ENCODE measurements at regions not wholly inside any gene's neighbourhood (a gene's known extent, or its start where the extent isn't known, plus 50 kb on each side); places are given as distances from the start of the nearest gene placed in this dataset.

GRCh38 chr12:92505254-92506231 lies 197.2 kb upstream of the PLEKHG7 start (continued):
- TF ChIP-seq ZBTB4 (CRISPR knock-in tag; IDR thresholded peaks at IDR 0.05), result no peak
- TF ChIP-seq BCL3 (IDR thresholded peaks at IDR 0.05; ENCODE audit: borderline replicate concordance, insufficient read depth, low read depth, low read length, poor library complexity, severe bottlenecking), result no peak
- TF ChIP-seq GATAD2B (conservative IDR thresholded peaks at IDR 0.05; ENCODE audit: low read depth), result peak; percentile 86
- TF ChIP-seq KAT2A (conservative IDR thresholded peaks at IDR 0.05; ENCODE audit: control insufficient read depth, low read depth, low read length), result no peak
- 0 out of 3 replicates have a peak, but pooled peaks have one; percentile 43 for TF ChIP-seq POU2F2 (IDR thresholded peaks at IDR 0.05; ENCODE audit: borderline replicate concordance, low read depth, low read length)
- TF ChIP-seq EP300 (IDR thresholded peaks at IDR 0.05; ENCODE audit: borderline replicate concordance in 1 of 2, control insufficient read depth in 1 of 2, low read depth in 2 of 2, low read length in 2 of 2), result peak; percentile 15 to 44; a peak in 2 of 4 replicates
- TF ChIP-seq CEBPB (IDR thresholded peaks at IDR 0.05; ENCODE audit: borderline replicate concordance in 1 of 2, low read depth in 2 of 2, low read length in 2 of 2), result peak in 1 of 2 experiments; percentile 64; a peak in 1 of 4 replicates
- TF ChIP-seq ETV6 (conservative IDR thresholded peaks at IDR 0.05 in 1 of 2, IDR thresholded peaks at IDR 0.05 in 1 of 2; ENCODE audit: borderline replicate concordance in 1 of 2, low read depth in 1 of 2), result peak in 1 of 2 experiments; percentile 42; a peak in 2 of 4 replicates
- peak; percentile 56; the same call in 1 of the 2 replicates for TF ChIP-seq POLR2A (IDR thresholded peaks at IDR 0.05; ENCODE audit: low read depth, low read length)
- TF ChIP-seq ZNF207 (IDR thresholded peaks at IDR 0.05; ENCODE audit: borderline replicate concordance), result peak; percentile 67; the same call in 1 of the 2 replicates
- TF ChIP-seq NR2C2 (IDR thresholded peaks at IDR 0.05; ENCODE audit: borderline replicate concordance, control insufficient read depth, insufficient read length, low read depth), result no peak
- TF ChIP-seq ZBTB11 (CRISPR knock-in tag; IDR thresholded peaks at IDR 0.05), result no peak
- peak; percentile 88 for TF ChIP-seq MLLT1 (IDR thresholded peaks at IDR 0.05)
- TF ChIP-seq ZBTB33 (IDR thresholded peaks at IDR 0.05), result no peak

Measured in GM12878 (cell line).